CD14-positive monocyte (primary cell): ENCODE measurements at regions not wholly inside any gene's neighbourhood (a gene's known extent, or its start where the extent isn't known, plus 50 kb on each side); places are given as distances from the start of the nearest gene placed in this dataset.

ENCODE experiments used
- DNase-seq, 3 donors: peaks; one replicate each; pipeline ENCODE4 v3.0.0-alpha.2; 2011 to 2022
- H2AFZ ChIP-seq: 2 replicates; pipeline ENCODE4 v1.6.0; 2012; ENCODE audit warnings: mild to moderate bottlenecking, low read depth, low read length, inconsistent platforms; ENCODE audit not compliant: insufficient read depth, poor library complexity, severe bottlenecking
- H3K27ac ChIP-seq, 2 donors: 1 replicate in 1 of 2; 2 replicates in 1 of 2; pipeline ENCODE4 v1.5.1; 2012 to 2013; ENCODE audit warnings: low read length in 2 of 2, control low read depth in 1 of 2, inconsistent platforms in 1 of 2, low read depth in 1 of 2, mild to moderate bottlenecking in 1 of 2
- H3K27me3 ChIP-seq, 2 donors: one replicate each; pipeline versions ENCODE4 v1.6.0 to v1.6.1; 2011 to 2013; ENCODE audit warnings: low read length in 2 of 2; ENCODE audit not compliant: control insufficient read depth in 2 of 2, insufficient read depth in 2 of 2
- H3K36me3 ChIP-seq, 2 donors: replicated peaks in 1 of 2; 1 replicate in 1 of 2; 2 replicates in 1 of 2; pipeline versions ENCODE4 v1.5.1 to v1.6.1; 2012 to 2013; ENCODE audit warnings: low read length in 2 of 2, control low read depth in 1 of 2, inconsistent platforms in 1 of 2, mild to moderate bottlenecking in 1 of 2; ENCODE audit not compliant: insufficient read depth in 2 of 2, control insufficient read depth in 1 of 2
- H3K4me1 ChIP-seq, 2 donors: 1 replicate in 1 of 2; 2 replicates in 1 of 2; pipeline versions ENCODE4 v1.5.1 to v1.6.1; 2012 to 2013; ENCODE audit warnings: low read length in 2 of 2, control low read depth in 1 of 2, inconsistent platforms in 1 of 2, mild to moderate bottlenecking in 1 of 2, moderate library complexity in 1 of 2; ENCODE audit not compliant: insufficient read depth in 2 of 2, control insufficient read depth in 1 of 2
- H3K4me2 ChIP-seq: replicated peaks from 2 replicates; pipeline ENCODE3; 2012; ENCODE audit warnings: low read length, moderate library complexity, mild to moderate bottlenecking; ENCODE audit not compliant: poor library complexity, severe bottlenecking; ENCODE audit errors: extremely low read depth
- H3K4me3 ChIP-seq, 3 experiments: fragments of 200-600 bp in 1 of 3; sonication (generic) in 1 of 3; replicated peaks in 1 of 3; 1 replicate in 2 of 3; 2 replicates in 1 of 3; pipeline ENCODE4 v1.5.1; 2011 to 2013; ENCODE audit warnings: low read length in 3 of 3, mild to moderate bottlenecking in 3 of 3, control low read depth in 2 of 3, low read depth in 2 of 3, inconsistent platforms in 1 of 3, moderate library complexity in 1 of 3
- H3K79me2 ChIP-seq: 2 replicates; pipeline ENCODE4 v1.6.0; 2012; ENCODE audit warnings: mild to moderate bottlenecking, control low read depth, inconsistent platforms, low read length, moderate library complexity; ENCODE audit not compliant: insufficient read depth
- H3K9ac ChIP-seq: 2 replicates; pipeline ENCODE4 v1.6.0; 2017; ENCODE audit warnings: low read length, mild to moderate bottlenecking; ENCODE audit not compliant: insufficient read depth, poor library complexity, severe bottlenecking
- H3K9me3 ChIP-seq, 2 donors: replicated peaks in 1 of 2; 1 replicate in 1 of 2; 2 replicates in 1 of 2; pipeline versions ENCODE4 v1.5.1 to v1.6.1; 2012 to 2013; ENCODE audit warnings: low read length in 2 of 2, control low read depth in 1 of 2; ENCODE audit not compliant: control insufficient read depth in 1 of 2, insufficient read depth in 1 of 2
- H4K20me1 ChIP-seq: 2 replicates; pipeline ENCODE4 v1.6.0; 2012; ENCODE audit warnings: mild to moderate bottlenecking, low read length, control low read depth, moderate library complexity; ENCODE audit not compliant: insufficient read depth
- H3K27ac Mint-ChIP-seq, 7 donors: one replicate each; pipeline ENCODE4 v1.8.0; 2020; ENCODE audit warnings: mild to moderate bottlenecking in 7 of 7, mixed read lengths in 7 of 7, moderate library complexity in 6 of 7, inconsistent platforms in 2 of 7
- H3K27me3 Mint-ChIP-seq, 3 donors: one replicate each; pipeline ENCODE4 v1.8.0; 2021 to 2022; ENCODE audit warnings: low read depth in 3 of 3, mild to moderate bottlenecking in 3 of 3, mixed read lengths in 3 of 3, moderate library complexity in 3 of 3, inconsistent platforms in 1 of 3
- H3K36me3 Mint-ChIP-seq, 2 donors: one replicate each; pipeline ENCODE4 v1.8.0; 2020; ENCODE audit warnings: mixed read lengths in 2 of 2, inconsistent platforms in 1 of 2, mild to moderate bottlenecking in 1 of 2
- H3K4me1 Mint-ChIP-seq: one replicate; pipeline ENCODE4 v1.8.0; 2020; ENCODE audit warnings: mild to moderate bottlenecking, mixed read lengths
- H3K4me3 Mint-ChIP-seq, 2 donors: one replicate each; pipeline ENCODE4 v1.8.0; 2020; ENCODE audit warnings: mild to moderate bottlenecking in 2 of 2, mixed read lengths in 2 of 2, moderate library complexity in 1 of 2
- H3K9me3 Mint-ChIP-seq, 7 donors: one replicate each; pipeline ENCODE4 v1.8.0; 2020 to 2022; ENCODE audit warnings: mixed read lengths in 7 of 7, mild to moderate bottlenecking in 6 of 7, moderate library complexity in 6 of 7, inconsistent platforms in 2 of 7
- CTCF ChIP-seq: fragments of 200-600 bp; IDR thresholded peaks from one replicate; pipeline ENCODE4 v1.8.0; 2022; ENCODE audit warnings: antibody characterized with exemption, mild to moderate bottlenecking
- WGBS: methylation state at CpG from one replicate; pipeline ENCODE4 v1.1.5; 2013; ENCODE audit warnings: missing lambda C conversion rate; ENCODE audit not compliant: insufficient coverage; 5-methylcytosine and 5-hydroxymethylcytosine counted together
- intact Hi-C, 2 donors: fragments of 100-400 bp; cut with micrococcal nuclease; formaldehyde crosslinking; loops; one replicate each; pipeline versions ENCODE4 v1.15.0 to v1.15.1; 2023

GRCh38 chr5:57675236-57675635 lies 192.6 kb upstream of the ACTBL2 start:
- H2AFZ ChIP-seq: no peak overlapping the region
- H3K4me1 ChIP-seq: no peaks in the 10 kb centered on the region
- H3K27ac ChIP-seq: no peak overlapping the region
- H3K9me3 ChIP-seq: no peaks in the 10 kb centered on the region
- H3K79me2 ChIP-seq: no peaks in the 10 kb centered on the region
- no peaks in the 10 kb centered on the region for H3K4me1 Mint-ChIP-seq
- H3K27me3 Mint-ChIP-seq: peaks cover 0 to 4% (median 0%) of the 10 kb centered on the region in 3 donors
- no peak overlapping the region for H3K4me3 Mint-ChIP-seq
- no peaks in the 10 kb centered on the region for H3K36me3 ChIP-seq
- peaks cover 0 to 8% (median 2%) of the 10 kb centered on the region in 7 donors for H3K9me3 Mint-ChIP-seq
- no peaks in the 10 kb centered on the region for H3K36me3 Mint-ChIP-seq
- WGBS: no CpG with 5 or more reads among the region's 1 CpG
- H3K9ac ChIP-seq: no peak overlapping the region
- no peak overlapping the region for H3K4me2 ChIP-seq
- H3K27ac Mint-ChIP-seq: no peak overlapping the region
- no peaks in the 10 kb centered on the region for H4K20me1 ChIP-seq
- no peak overlapping the region for H3K4me3 ChIP-seq
- H3K27me3 ChIP-seq: no peaks in the 10 kb centered on the region
- no peak for DNase-seq
- intact Hi-C loops: no loop called here
- TF ChIP-seq CTCF: no peak

GRCh38 chr5:57671371-57671770 lies 188.8 kb upstream of the ACTBL2 start:
- DNase-seq: no peak
- H3K4me1 ChIP-seq: no peaks in the 10 kb centered on the region
- no peaks in the 10 kb centered on the region for H3K36me3 ChIP-seq
- no peak overlapping the region for H2AFZ ChIP-seq
- no peaks in the 10 kb centered on the region for H3K4me1 Mint-ChIP-seq
- H3K4me2 ChIP-seq: no peak overlapping the region
- no peaks in the 10 kb centered on the region for H3K27me3 ChIP-seq
- H3K9ac ChIP-seq: no peak overlapping the region
- intact Hi-C loops: no loop called here
- no peaks in the 10 kb centered on the region for H3K36me3 Mint-ChIP-seq
- H3K27ac ChIP-seq: no peak overlapping the region
- H3K27ac Mint-ChIP-seq: no peak overlapping the region
- no peaks in the 10 kb centered on the region for H3K79me2 ChIP-seq
- H3K9me3 Mint-ChIP-seq: peaks cover 0 to 8% (median 3%) of the 10 kb centered on the region in 7 donors
- H3K9me3 ChIP-seq: no peaks in the 10 kb centered on the region
- H3K27me3 Mint-ChIP-seq: peaks cover 0 to 2% (median 0%) of the 10 kb centered on the region in 3 donors
- H4K20me1 ChIP-seq: no peaks in the 10 kb centered on the region
- H3K4me3 Mint-ChIP-seq: no peak overlapping the region
- TF ChIP-seq CTCF: no peak
- H3K4me3 ChIP-seq: no peak overlapping the region
